Ureter (tissue), 1 donor: ENCODE measurements at regions not wholly inside any gene's neighbourhood (a gene's known extent, or its start where the extent isn't known, plus 50 kb on each side); places are given as distances from the start of the nearest gene placed in this dataset.
A peak's percentile ranks its signal among the peaks of the same experiment; 100 is the strongest.

Source experiments
- DNase-seq: peaks from one replicate; pipeline ENCODE4 v3.0.0-alpha.2; 2020; ENCODE audit warnings: low spot score
- donor health status: DM: yes; HTN: yes; CAD: no.

GRCh38 chr1:67615886-67616285 lies 69.1 kb upstream of the GADD45A start:
- DNase-seq = no peak

GRCh38 chr1:67616394-67616985 lies 68.5 kb upstream of the GADD45A start:
- no peak for DNase-seq

DNA sequence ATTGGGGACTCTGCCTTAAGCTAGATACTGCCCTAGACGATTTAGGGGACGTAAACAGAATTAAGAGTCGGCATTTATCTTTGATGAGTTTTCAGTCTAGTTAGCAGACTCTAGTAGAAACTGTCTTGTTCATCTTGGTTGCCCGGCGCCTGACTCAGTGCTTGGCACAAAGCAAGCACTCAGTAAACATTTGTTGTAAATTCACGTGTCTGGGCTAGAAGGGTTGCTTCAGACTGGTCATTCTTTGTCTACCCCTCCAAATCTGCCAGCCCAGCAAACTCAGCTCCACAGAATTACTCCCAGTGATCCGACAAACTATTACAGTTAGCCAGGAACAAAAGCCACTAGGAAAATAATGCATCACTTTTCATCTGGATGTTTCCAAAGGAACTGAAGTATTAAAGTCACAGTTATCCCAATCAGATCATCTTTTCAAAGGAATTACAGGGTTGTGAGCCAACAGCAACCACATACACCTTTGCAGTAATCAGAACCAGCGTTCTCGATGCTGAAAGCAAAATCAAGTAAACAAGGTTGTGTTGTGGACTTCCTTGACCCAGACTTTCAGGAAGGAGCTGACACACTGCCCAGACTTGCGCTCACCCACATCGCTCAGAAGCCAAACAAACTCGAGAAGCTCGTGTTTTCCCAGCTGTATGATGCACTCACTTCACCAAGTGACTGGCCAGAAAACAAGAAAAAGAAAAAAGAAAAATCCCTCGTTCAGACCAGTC lies 66.5 kb upstream of the GADD45A start:
- DNase-seq = peak; percentile 81

DNA sequence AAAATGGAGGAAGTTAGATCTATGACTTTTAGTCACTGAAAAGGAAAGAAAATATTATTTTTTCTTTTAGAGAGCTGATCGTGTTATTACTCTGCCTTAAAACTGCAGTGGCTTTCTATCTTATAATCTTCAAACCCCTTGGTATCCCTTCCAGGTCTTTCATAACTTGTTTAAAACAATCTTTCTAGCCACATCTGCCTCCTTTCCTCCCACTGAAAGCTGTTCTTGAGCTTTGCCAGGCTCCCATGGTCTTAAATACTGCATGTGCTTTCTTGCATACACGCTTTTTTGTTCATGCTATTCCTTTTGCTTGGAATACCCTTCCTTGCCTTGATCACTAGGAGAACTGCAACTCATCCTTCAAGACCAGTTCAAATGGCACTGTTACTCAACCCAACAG lies 65.9 kb upstream of the GADD45A start:
- DNase-seq = no peak

- no peak for DNase-seq
These were observed 61.1 kb upstream of the GADD45A start for GRCh38 chr1:67623906-67624305.

DNA sequence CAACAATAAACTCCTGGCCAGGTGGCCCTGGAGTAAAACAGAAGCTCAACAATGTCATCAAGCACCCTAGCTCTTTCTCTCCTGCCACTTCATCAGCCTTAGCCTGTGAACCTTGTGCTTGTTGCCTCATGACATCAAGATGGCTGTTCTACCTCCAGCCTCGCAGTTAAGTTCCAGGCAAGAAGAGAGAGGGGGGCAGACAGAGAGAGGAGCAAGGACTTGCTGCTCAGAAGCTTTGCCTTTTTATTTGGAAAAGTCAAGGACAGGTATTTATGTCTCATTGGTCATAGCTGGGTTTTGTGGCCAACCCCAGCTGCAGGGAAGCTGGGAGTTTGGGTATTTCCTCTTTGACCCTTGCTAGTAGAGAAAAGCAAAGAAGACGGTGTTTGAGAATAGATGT lies 60.3 kb upstream of the GADD45A start:
- no peak for DNase-seq

GRCh38 chr1:67626090-67626860 lies 58.7 kb upstream of the GADD45A start:
- no peak for DNase-seq

GRCh38 chr1:67626861-67627235 lies 58.2 kb upstream of the GADD45A start:
- DNase-seq = no peak

DNA sequence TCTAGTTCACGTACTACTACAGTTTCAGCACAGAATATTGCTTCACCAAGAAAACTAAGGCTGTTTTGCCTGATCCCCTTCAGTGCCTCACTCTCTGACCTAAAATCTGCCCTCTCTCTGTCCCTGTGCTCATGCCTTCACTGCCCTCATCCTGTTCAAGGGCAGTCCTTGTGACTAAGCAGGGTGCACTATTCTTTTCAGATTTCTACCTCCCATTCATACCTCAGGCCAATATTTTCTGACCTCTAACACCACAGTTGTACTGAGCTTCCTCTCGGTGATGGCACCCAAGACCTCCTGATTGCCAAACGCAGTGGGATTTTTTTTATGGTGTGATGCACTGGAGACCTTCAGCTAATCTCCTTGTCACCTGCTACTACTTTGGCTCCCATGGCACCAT lies 57.7 kb upstream of the GADD45A start:
- no peak for DNase-seq

- DNase-seq = no peak
These were observed 57.1 kb upstream of the GADD45A start for GRCh38 chr1:67627906-67628305.

DNA sequence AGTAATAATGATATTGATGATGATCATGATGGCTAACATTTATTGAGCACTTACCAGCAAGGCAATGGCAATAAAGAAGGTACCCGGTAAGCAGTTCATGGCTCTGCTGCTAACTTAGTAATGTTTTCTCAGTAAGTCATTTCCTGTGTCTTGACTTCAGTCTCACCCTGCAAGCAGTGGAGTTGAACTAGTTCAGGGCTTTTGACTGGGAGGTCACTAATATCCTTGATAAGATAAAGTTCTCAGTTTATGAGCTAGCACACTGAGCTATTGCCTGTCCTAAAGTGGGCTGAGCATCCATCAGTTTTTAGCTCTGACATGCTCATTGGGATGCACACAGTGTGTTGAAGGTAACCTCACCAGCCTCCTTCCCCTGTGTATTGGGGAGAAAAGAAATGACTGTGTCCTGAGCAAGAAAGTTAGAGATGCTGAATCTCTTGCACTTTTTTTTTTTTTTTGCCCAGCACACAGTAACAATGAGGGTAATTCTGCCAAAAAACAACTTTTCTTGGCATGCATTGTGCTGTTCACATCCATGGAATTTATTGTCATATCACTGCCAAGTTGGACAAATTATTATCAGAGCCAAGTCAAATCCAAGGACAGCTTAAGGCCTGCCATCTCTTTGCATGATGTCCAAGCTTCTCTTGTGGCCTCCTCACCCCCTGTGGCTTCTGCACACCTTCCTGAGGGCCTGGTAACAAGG lies 55.5 kb upstream of the GADD45A start:
- no peak for DNase-seq

DNA sequence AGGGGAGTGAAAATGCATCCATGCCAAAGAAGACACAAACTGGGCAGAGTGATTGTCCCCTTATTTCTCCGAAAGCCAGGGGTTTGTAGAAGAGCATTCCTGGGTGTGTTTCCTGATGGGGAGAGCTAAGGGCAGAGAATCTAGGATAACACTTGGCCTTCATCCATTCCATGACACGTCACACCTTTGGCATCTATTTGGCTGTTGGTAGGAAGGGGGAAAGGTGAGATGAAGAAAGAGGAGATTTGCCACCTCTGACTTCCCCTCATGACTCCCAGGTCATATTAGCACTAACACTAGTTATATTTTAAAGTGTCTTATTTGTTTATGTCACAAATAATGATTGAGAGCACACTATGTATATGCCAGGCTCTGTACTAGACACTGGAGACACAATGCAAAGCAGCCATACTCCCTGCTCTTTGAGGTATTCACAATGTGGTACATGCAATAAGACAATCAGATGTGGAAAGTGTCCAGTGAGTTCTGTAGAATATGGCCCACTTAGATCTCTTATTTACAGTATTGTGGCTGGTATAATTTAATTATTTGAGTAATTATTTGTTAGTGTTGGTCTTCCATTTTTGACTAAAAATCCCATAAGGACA lies 54.5 kb upstream of the GADD45A start:
- DNase-seq = no peak

GRCh38 chr1:67632356-67632755 lies 52.6 kb upstream of the GADD45A start:
- DNase-seq = no peak

- no peak for DNase-seq
These were observed 52.0 kb upstream of the GADD45A start for GRCh38 chr1:67632811-67633655.

DNA sequence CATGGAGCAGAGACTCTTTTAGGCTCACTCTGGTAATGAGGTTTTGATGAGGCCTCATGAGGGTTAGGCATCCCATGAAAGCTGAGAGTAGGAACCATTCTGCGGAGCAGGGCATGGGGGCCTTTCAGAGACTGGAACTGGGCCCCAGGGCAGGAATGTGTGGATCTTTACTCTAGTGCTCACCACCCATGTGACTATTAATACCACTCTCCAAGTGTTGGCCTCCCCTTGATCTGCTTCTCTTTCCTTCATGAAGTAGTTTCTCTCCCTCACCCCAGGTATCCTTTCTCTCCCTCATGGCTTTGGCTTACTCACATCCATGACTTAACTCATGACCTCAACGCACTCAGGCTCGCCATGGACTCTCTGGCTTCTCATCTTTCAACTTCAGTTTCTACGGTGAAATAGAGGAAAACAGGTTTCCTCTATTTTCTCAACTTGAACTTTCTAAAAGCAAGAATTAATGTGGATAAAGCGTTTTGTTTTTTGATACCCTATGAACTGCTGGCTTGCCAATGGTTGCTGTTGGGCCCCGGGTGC lies 50.5 kb upstream of the GADD45A start:
- no peak for DNase-seq

GRCh38 chr1:67635055-67635809 lies 49.8 kb upstream of the GADD45A start:
- no peak for DNase-seq
